ENCODE measurements at regions not wholly inside any gene's neighbourhood (a gene's known extent, or its start where the extent isn't known, plus 50 kb on each side); places are given as distances from the start of the nearest gene placed in this dataset.

- DNase-seq = no peak
These were observed 53.1 kb upstream of the BBS5 start for GRCh38 chr2:169426069-169426663.

DNA sequence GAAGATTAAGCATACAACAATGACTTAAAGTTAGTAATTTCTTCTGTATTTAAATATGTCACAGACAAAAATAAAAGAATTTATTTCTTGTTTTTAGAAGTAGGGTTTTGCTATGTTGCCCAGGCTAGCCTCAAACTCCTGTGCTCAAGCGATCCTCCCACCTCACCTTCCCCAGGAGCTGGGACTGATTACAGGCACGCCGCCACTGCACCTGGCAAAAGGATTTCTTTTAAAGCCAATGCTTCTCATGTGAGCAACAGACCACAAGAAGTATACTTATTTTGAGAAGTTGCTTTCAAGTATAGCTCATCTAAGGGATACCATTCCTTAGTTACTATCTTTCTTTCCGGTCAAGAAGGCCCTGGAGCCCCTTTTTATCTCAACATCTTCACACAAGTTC lies 57.2 kb upstream of the BBS5 start:
- DNase-seq = no peak

DNA sequence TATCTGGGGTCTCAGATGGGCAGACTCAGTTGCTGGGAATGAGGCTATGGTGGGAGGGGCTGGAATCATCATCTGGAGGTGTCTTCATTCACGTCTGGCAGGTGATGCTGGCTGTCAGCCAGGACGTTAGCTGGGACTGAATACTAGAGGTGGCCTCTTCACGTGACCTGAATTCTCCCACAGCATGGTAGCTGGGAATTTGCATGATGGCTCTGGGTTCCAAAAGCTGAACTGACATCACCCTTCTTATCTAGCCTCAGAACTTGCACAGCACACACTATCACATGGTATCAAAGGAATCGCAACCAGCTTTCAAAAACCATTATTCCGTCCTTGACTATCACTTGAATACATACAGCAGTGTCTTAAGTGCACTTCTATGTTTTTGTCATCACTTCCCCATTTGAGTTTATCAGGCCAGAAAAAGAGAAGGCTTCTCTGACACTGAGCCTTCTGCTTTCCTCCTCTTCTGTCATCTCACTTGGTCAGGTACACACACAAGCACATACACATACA lies 53.0 kb upstream of the LRP2 start:
- peak; percentile 36 for DNase-seq
